ENCODE measurements at regions not wholly inside any gene's neighbourhood (a gene's known extent, or its start where the extent isn't known, plus 50 kb on each side); places are given as distances from the start of the nearest gene placed in this dataset.

- TF ChIP-seq, protein P1, sequence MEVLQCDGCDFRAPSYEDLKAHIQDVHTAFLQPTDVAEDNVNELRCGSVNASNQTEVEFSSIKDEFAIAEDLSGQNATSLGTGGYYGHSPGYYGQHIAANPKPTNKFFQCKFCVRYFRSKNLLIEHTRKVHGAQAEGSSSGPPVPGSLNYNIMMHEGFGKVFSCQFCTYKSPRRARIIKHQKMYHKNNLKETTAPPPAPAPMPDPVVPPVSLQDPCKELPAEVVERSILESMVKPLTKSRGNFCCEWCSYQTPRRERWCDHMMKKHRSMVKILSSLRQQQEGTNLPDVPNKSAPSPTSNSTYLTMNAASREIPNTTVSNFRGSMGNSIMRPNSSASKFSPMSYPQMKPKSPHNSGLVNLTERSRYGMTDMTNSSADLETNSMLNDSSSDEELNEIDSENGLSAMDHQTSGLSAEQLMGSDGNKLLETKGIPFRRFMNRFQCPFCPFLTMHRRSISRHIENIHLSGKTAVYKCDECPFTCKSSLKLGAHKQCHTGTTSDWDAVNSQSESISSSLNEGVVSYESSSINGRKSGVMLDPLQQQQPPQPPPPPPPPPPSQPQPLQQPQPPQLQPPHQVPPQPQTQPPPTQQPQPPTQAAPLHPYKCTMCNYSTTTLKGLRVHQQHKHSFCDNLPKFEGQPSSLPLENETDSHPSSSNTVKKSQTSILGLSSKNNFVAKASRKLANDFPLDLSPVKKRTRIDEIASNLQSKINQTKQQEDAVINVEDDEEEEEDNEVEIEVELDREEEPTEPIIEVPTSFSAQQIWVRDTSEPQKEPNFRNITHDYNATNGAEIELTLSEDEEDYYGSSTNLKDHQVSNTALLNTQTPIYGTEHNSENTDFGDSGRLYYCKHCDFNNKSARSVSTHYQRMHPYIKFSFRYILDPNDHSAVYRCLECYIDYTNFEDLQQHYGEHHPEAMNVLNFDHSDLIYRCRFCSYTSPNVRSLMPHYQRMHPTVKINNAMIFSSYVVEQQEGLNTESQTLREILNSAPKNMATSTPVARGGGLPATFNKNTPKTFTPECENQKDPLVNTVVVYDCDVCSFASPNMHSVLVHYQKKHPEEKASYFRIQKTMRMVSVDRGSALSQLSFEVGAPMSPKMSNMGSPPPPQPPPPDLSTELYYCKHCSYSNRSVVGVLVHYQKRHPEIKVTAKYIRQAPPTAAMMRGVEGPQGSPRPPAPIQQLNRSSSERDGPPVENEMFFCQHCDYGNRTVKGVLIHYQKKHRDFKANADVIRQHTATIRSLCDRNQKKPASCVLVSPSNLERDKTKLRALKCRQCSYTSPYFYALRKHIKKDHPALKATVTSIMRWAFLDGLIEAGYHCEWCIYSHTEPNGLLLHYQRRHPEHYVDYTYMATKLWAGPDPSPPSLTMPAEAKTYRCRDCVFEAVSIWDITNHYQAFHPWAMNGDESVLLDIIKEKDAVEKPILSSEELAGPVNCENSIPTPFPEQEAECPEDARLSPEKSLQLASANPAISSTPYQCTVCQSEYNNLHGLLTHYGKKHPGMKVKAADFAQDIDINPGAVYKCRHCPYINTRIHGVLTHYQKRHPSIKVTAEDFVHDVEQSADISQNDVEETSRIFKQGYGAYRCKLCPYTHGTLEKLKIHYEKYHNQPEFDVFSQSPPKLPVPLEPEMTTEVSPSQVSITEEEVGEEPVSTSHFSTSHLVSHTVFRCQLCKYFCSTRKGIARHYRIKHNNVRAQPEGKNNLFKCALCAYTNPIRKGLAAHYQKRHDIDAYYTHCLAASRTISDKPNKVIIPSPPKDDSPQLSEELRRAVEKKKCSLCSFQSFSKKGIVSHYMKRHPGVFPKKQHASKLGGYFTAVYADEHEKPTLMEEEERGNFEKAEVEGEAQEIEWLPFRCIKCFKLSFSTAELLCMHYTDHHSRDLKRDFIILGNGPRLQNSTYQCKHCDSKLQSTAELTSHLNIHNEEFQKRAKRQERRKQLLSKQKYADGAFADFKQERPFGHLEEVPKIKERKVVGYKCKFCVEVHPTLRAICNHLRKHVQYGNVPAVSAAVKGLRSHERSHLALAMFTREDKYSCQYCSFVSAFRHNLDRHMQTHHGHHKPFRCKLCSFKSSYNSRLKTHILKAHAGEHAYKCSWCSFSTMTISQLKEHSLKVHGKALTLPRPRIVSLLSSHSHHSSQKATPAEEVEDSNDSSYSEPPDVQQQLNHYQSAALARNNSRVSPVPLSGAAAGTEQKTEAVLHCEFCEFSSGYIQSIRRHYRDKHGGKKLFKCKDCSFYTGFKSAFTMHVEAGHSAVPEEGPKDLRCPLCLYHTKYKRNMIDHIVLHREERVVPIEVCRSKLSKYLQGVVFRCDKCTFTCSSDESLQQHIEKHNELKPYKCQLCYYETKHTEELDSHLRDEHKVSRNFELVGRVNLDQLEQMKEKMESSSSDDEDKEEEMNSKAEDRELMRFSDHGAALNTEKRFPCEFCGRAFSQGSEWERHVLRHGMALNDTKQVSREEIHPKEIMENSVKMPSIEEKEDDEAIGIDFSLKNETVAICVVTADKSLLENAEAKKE (CRISPR knock-in tag; IDR thresholded peaks at IDR 0.05) = no peak
- TF ChIP-seq EZH2phosphoT487 (IDR thresholded peaks at IDR 0.05; ENCODE audit: unreplicated experiment) (no peak), STAT1 (IDR thresholded peaks at IDR 0.05; ENCODE audit: unreplicated experiment) (no peak), CTCF (conservative IDR thresholded peaks at IDR 0.05; ENCODE audit: low read depth in 2 of 2) (no peak), POLR2AphosphoS5 (IDR thresholded peaks at IDR 0.05; ENCODE audit: low read depth) (no peak), ZNF331 (CRISPR knock-in tag; IDR thresholded peaks at IDR 0.05; ENCODE audit: low read depth) (no peak), NANOG (IDR thresholded peaks at IDR 0.05; ENCODE audit: borderline replicate concordance) (no peak), CREB1 (CRISPR knock-in tag; IDR thresholded peaks at IDR 0.05; ENCODE audit: low read depth) (no peak)
These were observed 72.4 kb upstream of the SGO1 start (continued) for GRCh38 chr3:20258371-20258770.

DNA sequence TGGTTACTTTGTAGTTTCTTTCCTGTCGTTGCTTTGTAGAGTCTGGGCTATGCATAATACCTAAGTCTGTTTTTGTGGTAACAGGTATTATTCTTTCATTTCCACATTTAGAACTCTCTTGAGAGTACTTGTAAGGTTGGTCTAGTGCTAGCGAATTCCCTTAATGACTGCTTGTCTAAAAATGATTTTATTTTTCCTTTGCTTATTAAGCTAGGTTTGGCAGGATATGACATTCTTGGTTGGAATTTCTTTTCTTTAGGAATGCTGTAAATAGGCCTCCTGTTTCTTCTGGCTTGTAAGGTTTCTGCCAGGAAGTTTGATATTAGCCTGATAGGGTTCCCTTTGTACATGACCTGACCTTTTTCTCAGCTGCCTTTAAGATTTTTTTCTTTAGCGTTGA, 70.1 kb upstream of the SGO1 start:
- peaks cover 7% of the 10 kb centered on the region for H3K4me1 ChIP-seq (ENCODE audit: insufficient read depth)
- H3K4me1 Mint-ChIP-seq = peaks cover 4% of the 10 kb centered on the region
- peaks cover 7% of the 10 kb centered on the region; the same call in 1 of the 2 replicates for H3K9me2 ChIP-seq (ENCODE audit: insufficient read depth)
- no peaks in the 10 kb centered on the region for H4K20me1 ChIP-seq (replicated peaks; ENCODE audit: insufficient read depth)
- no peaks in the 10 kb centered on the region for H3K79me2 ChIP-seq (replicated peaks; ENCODE audit: insufficient read depth)
- no peak overlapping the region for H3K4me2 ChIP-seq
- no peak overlapping the region for H3K4me3 Mint-ChIP-seq
- H3K4me3 ChIP-seq = no peak overlapping the region
- peaks cover 4% of the 10 kb centered on the region; the same call in 1 of the 3 replicates for H3K36me3 Mint-ChIP-seq (ENCODE audit: low read depth)
- no peak overlapping the region for H3K27ac ChIP-seq (ENCODE audit: low read depth)
- DNase-seq (ENCODE audit: low spot score) = no peak
- no peaks in the 10 kb centered on the region for H3F3A ChIP-seq (replicated peaks; ENCODE audit: low read depth)
- H3K27ac Mint-ChIP-seq = no peak overlapping the region
- no peaks in the 10 kb centered on the region for H3K36me3 ChIP-seq (ENCODE audit: insufficient read depth)
- no peaks in the 10 kb centered on the region for H3K27me3 ChIP-seq (ENCODE audit: insufficient read depth)
- H3K9me3 Mint-ChIP-seq = no peaks in the 10 kb centered on the region; the same call in 1 of the 3 replicates
- peaks cover 2% of the 10 kb centered on the region for H3K27me3 Mint-ChIP-seq (ENCODE audit: insufficient read depth, low read depth, poor library complexity)
- H2AFZ ChIP-seq = no peak overlapping the region
- ATAC-seq = no peak
- no peak for TF ChIP-seq JUNB (IDR thresholded peaks at IDR 0.05; ENCODE audit: unreplicated experiment)
- TF ChIP-seq, protein P1 (CRISPR knock-in tag; IDR thresholded peaks at IDR 0.05) = no peak
- TF ChIP-seq EZH2phosphoT487 (IDR thresholded peaks at IDR 0.05; ENCODE audit: unreplicated experiment) = no peak
